Neural progenitor cell (in vitro differentiated cells): ENCODE measurements at regions not wholly inside any gene's neighbourhood (a gene's known extent, or its start where the extent isn't known, plus 50 kb on each side); places are given as distances from the start of the nearest gene placed in this dataset.

Experiments
- DNase-seq: peaks from one replicate; pipeline ENCODE4 v3.0.0-alpha.2; 2016; ENCODE audit warnings: low spot score
- H2AFZ ChIP-seq: fragments of 200-600 bp; sonication (generic); replicated peaks from 2 replicates; pipeline ENCODE4 v1.6.1; 2016; ENCODE audit warnings: antibody characterized with exemption
- H3F3A ChIP-seq: fragments of 200-600 bp; sonication (generic); 2 replicates; pipeline ENCODE4 v1.6.1; 2016; ENCODE audit warnings: antibody characterized with exemption, low read depth
- H3K27ac ChIP-seq: fragments of 200-600 bp; sonication (generic); 2 replicates; pipeline ENCODE4 v1.5.1; 2016; ENCODE audit warnings: mild to moderate bottlenecking
- H3K27me3 ChIP-seq: fragments of 200-600 bp; sonication (generic); 2 replicates; pipeline ENCODE4 v1.6.1; 2016; ENCODE audit warnings: mild to moderate bottlenecking, moderate library complexity
- H3K36me3 ChIP-seq: fragments of 200-600 bp; sonication (generic); 2 replicates; pipeline ENCODE4 v1.5.1; 2016
- H3K4me1 ChIP-seq: fragments of 200-600 bp; sonication (generic); 2 replicates; pipeline ENCODE4 v1.6.1; 2016; ENCODE audit warnings: mixed run types
- H3K4me2 ChIP-seq: fragments of 200-600 bp; sonication (generic); 2 replicates; pipeline ENCODE4 v1.6.1; 2016
- H3K4me3 ChIP-seq: fragments of 200-600 bp; sonication (generic); 2 replicates; pipeline ENCODE4 v1.5.1; 2016
- H3K79me2 ChIP-seq: fragments of 200-600 bp; sonication (generic); 2 replicates; pipeline ENCODE4 v1.6.1; 2016; ENCODE audit warnings: low read depth
- H3K9ac ChIP-seq: fragments of 200-600 bp; sonication (generic); 2 replicates; pipeline ENCODE4 v1.6.1; 2016
- H3K9me3 ChIP-seq: fragments of 200-600 bp; sonication (generic); 2 replicates; pipeline ENCODE4 v1.5.1; 2016; ENCODE audit warnings: low read depth
- H4K20me1 ChIP-seq: fragments of 200-600 bp; sonication (generic); 2 replicates; pipeline ENCODE4 v1.6.1; 2016; ENCODE audit warnings: low read depth
- H3K27ac Mint-ChIP-seq: 3 replicates; pipeline ENCODE4 v1.8.0; 2021; ENCODE audit warnings: mixed read lengths
- H3K27me3 Mint-ChIP-seq: 2 replicates; pipeline ENCODE4 v1.8.0; 2022; ENCODE audit warnings: low read depth, mild to moderate bottlenecking, inconsistent platforms, moderate library complexity, mixed read lengths; ENCODE audit not compliant: insufficient read depth
- H3K36me3 Mint-ChIP-seq: 3 replicates; pipeline ENCODE4 v1.8.0; 2021; ENCODE audit warnings: mixed read lengths
- H3K4me1 Mint-ChIP-seq: 3 replicates; pipeline ENCODE4 v1.8.0; 2021; ENCODE audit warnings: mixed read lengths
- H3K4me3 Mint-ChIP-seq: 3 replicates; pipeline ENCODE4 v1.8.0; 2021; ENCODE audit warnings: mild to moderate bottlenecking, moderate library complexity, mixed read lengths
- H3K9me3 Mint-ChIP-seq: 3 replicates; pipeline ENCODE4 v1.8.0; 2020; ENCODE audit warnings: mixed read lengths
- CTCF ChIP-seq: fragments of 200-600 bp; sonication (generic); IDR thresholded peaks from 2 replicates; pipeline ENCODE4 v1.5.1; 2017; ENCODE audit warnings: antibody characterized with exemption, mild to moderate bottlenecking
- EZH2 ChIP-seq: fragments of 200-600 bp; sonication (generic); IDR thresholded peaks from 2 replicates; pipeline ENCODE4 v1.6.1; 2017; ENCODE audit warnings: antibody characterized with exemption, mild to moderate bottlenecking, moderate library complexity
- EZH2phosphoT487 ChIP-seq: fragments of 200-600 bp; sonication (generic); IDR thresholded peaks from 2 replicates; pipeline ENCODE4 v1.6.1; 2017; ENCODE audit warnings: antibody characterized with exemption

GRCh38 chr10:33101392-33101787, 143.4 kb upstream of the ITGB1 start:
- H3K27me3 ChIP-seq = no peaks in the 10 kb centered on the region
- H3K36me3 ChIP-seq = no peaks in the 10 kb centered on the region
- no peaks in the 10 kb centered on the region for H3K79me2 ChIP-seq
- no peaks in the 10 kb centered on the region for H3K4me1 Mint-ChIP-seq
- no peaks in the 10 kb centered on the region for H3F3A ChIP-seq
- no peak overlapping the region for H3K27ac ChIP-seq
- peaks cover 2% of the 10 kb centered on the region for H3K27me3 Mint-ChIP-seq
- no peak overlapping the region for H3K4me2 ChIP-seq
- H3K27ac Mint-ChIP-seq = no peak overlapping the region
- H3K4me3 ChIP-seq = no peak overlapping the region
- H3K9me3 Mint-ChIP-seq = peaks cover 16% of the 10 kb centered on the region
- no peak overlapping the region for H3K9ac ChIP-seq
- H3K36me3 Mint-ChIP-seq = no peaks in the 10 kb centered on the region
- TF ChIP-seq EZH2phosphoT487 = no peak
- no peak for TF ChIP-seq EZH2
- no peak for TF ChIP-seq CTCF
- H3K4me1 ChIP-seq = no peaks in the 10 kb centered on the region
- H4K20me1 ChIP-seq = no peaks in the 10 kb centered on the region
- H3K4me3 Mint-ChIP-seq = no peak overlapping the region
- no peaks in the 10 kb centered on the region for H3K9me3 ChIP-seq
- H2AFZ ChIP-seq = peak overlapping the region; percentile 8
- DNase-seq = no peak

- TF ChIP-seq CTCF (no peak), EZH2 (no peak), EZH2phosphoT487 (no peak)
- Histone ChIP-seq H2AFZ (peak overlapping the region; percentile 30), H3K4me3 (no peak overlapping the region), H3F3A (no peaks in the 10 kb centered on the region), H3K27me3 (no peaks in the 10 kb centered on the region), H3K9me3 (no peaks in the 10 kb centered on the region), H3K79me2 (no peaks in the 10 kb centered on the region), H3K9ac (no peak overlapping the region), H3K4me2 (no peak overlapping the region), H3K36me3 (no peaks in the 10 kb centered on the region), H4K20me1 (no peaks in the 10 kb centered on the region), H3K27ac (no peak overlapping the region), H3K4me1 (peaks cover 5% of the 10 kb centered on the region)
- H3K4me1 Mint-ChIP-seq = no peaks in the 10 kb centered on the region
- peaks cover 11% of the 10 kb centered on the region for H3K9me3 Mint-ChIP-seq
- DNase-seq = no peak
- no peak overlapping the region for H3K4me3 Mint-ChIP-seq
- peaks cover 2% of the 10 kb centered on the region for H3K27me3 Mint-ChIP-seq
- no peaks in the 10 kb centered on the region for H3K36me3 Mint-ChIP-seq
- H3K27ac Mint-ChIP-seq = no peak overlapping the region
These were observed 142.9 kb upstream of the ITGB1 start for GRCh38 chr10:33100781-33101391.

GRCh38 chr10:33099748-33100147, 141.7 kb upstream of the ITGB1 start:
- Mint-ChIP-seq H3K36me3 (peaks cover 1% of the 10 kb centered on the region), H3K9me3 (peaks cover 14% of the 10 kb centered on the region), H3K27me3 (peaks cover 2% of the 10 kb centered on the region), H3K4me1 (no peaks in the 10 kb centered on the region), H3K27ac (no peak overlapping the region), H3K4me3 (no peak overlapping the region)
- Histone ChIP-seq H3K9ac (no peak overlapping the region), H3K9me3 (peaks cover 5% of the 10 kb centered on the region), H3K4me3 (no peak overlapping the region), H4K20me1 (no peaks in the 10 kb centered on the region), H3K27ac (no peak overlapping the region), H3K79me2 (no peaks in the 10 kb centered on the region), H3K4me1 (peaks cover 8% of the 10 kb centered on the region), H3K36me3 (no peaks in the 10 kb centered on the region), H3F3A (no peaks in the 10 kb centered on the region), H2AFZ (no peak overlapping the region), H3K4me2 (no peak overlapping the region), H3K27me3 (no peaks in the 10 kb centered on the region)
- TF ChIP-seq EZH2 = no peak
- TF ChIP-seq CTCF = no peak
- no peak for TF ChIP-seq EZH2phosphoT487
- no peak for DNase-seq
